ENCODE measurements at regions not wholly inside any gene's neighbourhood (a gene's known extent, or its start where the extent isn't known, plus 50 kb on each side); places are given as distances from the start of the nearest gene placed in this dataset.

DNA sequence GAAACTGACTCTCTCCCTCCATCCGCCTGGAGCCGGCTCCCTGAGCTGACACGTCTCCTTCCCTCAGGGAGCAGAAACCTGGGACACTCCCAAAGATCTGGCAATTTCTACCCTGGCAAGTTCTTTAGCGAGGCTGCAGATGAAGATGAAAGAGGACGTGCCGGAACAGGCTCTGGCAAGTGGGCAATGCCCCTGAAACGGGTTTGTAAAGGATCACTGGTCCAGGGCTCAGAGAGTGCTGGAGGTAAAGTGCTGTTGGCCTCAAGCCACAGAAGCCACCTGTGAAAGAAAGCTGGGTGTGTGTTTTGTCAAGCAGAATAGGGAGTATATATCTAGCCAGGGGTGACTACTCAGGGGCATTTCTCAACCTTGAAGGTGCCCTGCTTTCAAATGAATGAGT lies 131.4 kb upstream of the ATP6AP2 start:
- DNase-seq = no peak

- no peak for DNase-seq
Measured at GRCh38 chrX:40448793-40449192, 132.0 kb upstream of the ATP6AP2 start.

- DNase-seq = no peak
Measured at GRCh38 chrX:40446921-40447320, 133.8 kb upstream of the ATP6AP2 start.

GRCh38 chrX:40445691-40446090 lies 135.1 kb upstream of the ATP6AP2 start:
- DNase-seq = no peak

GRCh38 chrX:40444798-40445496 lies 135.8 kb upstream of the ATP6AP2 start:
- DNase-seq = no peak

DNA sequence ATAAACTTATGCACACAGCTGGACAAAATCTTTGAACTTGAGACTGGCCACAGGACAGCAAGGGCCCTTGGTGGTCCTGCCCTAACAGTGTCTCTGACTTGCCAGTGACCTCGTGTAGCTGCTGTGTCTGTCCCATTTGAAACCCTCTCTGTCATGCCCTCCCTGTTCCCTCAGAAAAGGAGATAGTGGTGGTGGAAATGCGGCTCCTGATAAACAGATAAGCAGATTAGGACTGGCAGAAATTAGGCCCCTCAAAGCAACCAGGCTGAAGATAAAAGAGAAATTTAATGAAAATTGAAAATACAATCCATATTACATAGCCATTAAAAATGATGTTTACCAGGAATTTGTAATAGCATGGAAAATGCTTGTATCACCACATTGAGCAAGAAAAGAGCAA lies 136.6 kb upstream of the ATP6AP2 start:
- DNase-seq = no peak

DNA sequence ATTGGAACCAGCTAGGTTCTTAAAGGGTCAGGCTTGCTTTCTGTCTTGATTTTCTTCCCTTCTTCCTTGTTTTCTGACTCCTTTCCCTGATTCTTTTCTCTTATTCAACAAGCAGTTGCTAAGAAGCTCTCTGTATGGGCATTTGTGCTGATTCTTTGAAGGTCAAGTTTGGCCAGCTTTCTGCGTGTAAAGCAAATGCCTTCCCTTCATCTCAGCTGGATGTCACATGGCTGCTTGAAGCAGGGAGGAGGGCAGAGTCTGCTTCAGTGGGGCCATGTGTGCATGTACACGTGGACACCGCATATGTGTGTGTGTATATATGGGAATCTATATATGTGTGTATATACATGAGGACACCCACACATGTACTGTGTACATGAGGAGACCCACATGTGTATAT lies 139.9 kb upstream of the ATP6AP2 start:
- DNase-seq = no peak

DNA sequence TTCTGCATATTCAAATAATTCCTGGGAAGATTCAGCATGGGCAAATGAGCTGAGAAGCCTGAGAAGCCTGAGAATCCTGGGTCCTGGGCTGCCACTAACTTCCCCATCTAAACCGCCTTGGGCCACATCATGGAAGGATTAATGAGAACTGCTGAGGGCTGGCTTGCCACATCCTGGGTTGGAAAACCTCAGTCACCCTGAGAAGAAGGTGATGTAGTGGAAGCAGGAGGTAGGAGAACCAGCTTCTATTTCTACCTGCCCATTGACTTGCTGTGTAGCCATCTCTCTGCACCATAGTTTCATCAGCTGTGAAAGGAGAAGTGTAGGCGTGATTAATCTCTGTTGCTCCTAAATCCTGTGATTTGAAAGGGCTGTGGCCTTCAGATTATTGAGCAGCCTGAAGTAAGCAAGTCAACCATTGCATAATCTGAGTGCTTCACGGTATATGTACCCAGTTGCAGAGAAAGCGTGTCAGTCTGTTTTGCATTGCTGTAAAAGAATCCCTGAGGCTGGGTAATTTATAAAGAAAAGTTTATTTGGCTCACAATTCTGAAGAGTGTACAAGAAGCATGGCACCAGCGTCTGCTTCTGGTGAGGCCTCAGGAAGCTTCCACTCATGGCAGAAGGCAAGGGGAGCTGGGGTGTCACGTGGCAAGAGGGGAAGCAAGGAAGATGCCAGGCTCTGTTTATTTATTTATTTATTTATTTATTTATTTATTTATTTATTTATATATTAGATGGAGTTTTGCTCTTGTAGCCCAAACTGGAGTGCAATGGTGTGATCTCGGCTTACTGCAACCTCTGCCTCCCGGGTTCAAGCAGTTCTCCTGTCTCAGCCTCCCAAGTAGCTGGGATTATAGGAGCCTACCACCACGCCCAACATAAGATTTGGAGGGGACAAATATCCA lies 140.9 kb upstream of the ATP6AP2 start:
- DNase-seq = no peak

- no peak for DNase-seq
Measured at GRCh38 chrX:40437348-40437747, 143.4 kb upstream of the ATP6AP2 start.

DNA sequence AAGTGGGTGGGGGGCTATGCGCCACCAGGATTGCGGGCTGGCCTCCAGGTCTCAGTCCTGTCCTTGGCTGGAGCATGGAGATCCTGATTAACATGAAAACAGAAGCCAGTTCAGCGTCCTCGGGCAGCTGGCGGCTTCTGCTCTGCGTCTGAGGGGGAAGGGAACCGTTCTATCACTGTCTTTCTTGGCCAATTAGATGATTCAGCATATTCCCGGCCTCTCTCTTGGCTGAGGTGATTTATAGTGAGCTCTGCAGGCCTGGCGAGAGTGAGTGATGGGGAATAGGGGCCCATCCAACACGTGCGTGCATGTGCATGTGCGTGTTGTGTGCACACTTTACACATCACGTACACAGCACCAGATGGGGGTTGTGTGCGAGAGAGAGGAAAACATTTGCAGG lies 145.8 kb upstream of the ATP6AP2 start:
- DNase-seq = no peak

- no peak for DNase-seq
Measured at GRCh38 chrX:40434443-40434842, 146.3 kb upstream of the ATP6AP2 start.

GRCh38 chrX:40433160-40433559 lies 147.6 kb upstream of the ATP6AP2 start:
- DNase-seq = no peak

DNA sequence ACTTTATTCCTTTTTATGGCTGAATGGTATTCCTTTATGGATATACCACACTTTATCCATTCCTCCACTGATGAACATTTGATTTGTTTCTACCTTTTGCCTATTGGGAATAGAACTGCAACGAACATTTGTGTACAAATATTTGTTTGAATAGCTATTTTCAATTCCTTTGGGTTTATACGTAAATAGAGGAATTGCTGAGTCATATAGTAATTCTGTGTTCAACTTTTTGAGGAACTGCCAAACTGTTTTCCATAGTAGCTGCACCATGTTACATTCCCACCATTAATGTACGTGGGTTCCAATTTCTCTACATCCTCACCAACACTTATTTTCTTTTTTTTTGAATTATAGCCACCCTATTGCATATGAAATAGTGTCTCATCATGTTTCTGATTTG lies 156.5 kb upstream of the ATP6AP2 start:
- DNase-seq = no peak

DNA sequence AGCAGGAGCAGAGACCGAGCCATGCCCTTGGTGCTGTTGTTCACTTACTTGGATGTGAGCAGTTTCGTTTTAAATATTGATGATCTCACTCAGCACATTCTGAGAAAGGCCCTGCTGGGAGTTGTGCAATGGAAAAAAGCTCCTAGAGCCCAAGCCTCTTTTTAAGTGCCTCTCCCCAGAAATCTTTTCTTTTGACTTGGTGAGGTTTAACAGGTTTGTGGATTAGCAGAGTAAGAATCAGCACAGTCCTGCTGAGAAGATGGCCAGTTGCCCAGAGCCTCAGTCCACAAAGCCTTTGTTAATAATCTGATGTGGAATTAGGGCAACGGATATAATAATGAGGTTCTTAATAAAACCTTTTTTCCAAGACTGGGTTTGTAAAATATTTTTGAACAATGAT lies 157.5 kb upstream of the ATP6AP2 start:
- DNase-seq = no peak

- DNase-seq = no peak
Measured at GRCh38 chrX:40422021-40422420, 158.7 kb upstream of the ATP6AP2 start.

DNA sequence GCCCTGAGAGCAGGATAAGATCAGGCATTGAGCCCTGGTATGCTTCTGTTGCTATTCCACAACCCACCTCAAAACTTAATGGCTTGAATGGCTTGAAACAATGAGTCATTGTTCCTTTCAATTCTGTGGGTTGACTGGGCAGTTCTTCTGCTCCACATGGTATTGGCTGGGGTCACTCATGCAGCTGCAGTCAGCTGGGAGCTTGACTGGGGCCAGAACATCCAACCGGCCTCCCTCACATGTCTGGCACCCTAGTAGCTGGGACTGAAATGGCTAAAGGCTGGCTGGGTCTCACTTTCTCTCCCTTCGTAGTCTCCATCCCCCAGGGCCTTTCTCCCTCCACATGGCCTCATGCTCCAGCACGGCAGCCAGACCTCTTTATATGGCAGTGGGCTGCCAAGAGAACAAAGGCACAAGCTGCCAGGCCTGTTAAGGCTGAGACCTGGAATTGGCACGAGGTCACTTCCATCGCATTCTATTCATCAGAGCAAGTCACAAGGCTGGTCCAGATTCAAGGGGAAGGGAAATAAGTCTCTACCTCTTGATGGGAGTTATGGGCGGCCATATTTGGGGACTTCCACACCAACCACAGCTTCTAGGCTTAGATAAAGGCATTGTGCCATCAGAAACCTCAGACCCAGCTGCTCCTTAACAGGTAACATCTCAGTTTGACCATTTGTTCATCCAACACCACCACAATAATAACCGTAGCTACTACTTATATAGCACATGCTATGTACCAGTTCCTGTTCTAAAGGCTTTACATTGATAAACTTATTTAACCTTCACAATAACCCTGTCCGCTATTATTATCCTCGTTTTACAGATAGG lies 159.7 kb upstream of the ATP6AP2 start:
- DNase-seq = no peak

- no peak for DNase-seq
Measured at GRCh38 chrX:40418813-40419195, 162.0 kb upstream of the ATP6AP2 start.

- DNase-seq = no peak
Measured at GRCh38 chrX:40418146-40418812, 162.5 kb upstream of the ATP6AP2 start.

GRCh38 chrX:40415675-40416074 lies 165.1 kb upstream of the ATP6AP2 start:
- DNase-seq = no peak

GRCh38 chrX:40414335-40414734 lies 166.4 kb upstream of the ATP6AP2 start:
- no peak for DNase-seq

DNA sequence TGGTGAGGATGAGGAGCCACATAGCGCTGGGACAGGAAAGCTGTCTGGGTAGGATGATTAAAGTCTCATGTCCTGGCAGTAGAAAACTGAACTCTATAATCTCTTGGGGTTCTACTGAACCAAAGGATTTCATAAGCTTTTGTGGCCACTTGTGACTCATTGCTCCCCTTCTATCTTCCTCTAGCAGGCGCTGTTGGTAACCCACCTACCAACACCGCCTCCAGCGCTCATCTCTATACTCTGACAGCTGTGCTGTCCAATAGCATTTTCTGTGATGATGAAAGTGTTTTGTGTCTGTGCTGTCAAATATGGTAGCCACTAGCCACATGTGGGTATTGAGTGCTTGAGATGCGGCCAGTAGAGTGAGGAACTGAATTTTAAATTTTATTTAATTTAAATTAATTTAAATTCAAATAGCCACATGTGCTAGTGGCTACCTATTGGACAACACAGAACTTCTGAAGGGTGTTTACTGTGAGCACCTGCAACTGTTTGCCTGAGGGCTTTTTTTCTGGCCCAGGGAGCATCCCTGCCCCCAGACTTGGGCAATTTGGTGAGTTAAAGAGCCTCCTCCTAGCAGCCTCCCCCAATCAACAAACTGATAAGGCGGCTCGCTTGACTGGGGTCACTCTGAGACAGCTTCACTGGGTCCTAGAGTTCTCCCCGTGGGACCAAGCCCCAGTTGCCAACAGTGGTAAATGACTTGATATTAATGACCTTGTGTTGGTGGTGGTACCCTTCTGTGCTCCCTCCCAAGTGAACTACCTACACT lies 169.2 kb upstream of the ATP6AP2 start:
- DNase-seq = no peak

DNA sequence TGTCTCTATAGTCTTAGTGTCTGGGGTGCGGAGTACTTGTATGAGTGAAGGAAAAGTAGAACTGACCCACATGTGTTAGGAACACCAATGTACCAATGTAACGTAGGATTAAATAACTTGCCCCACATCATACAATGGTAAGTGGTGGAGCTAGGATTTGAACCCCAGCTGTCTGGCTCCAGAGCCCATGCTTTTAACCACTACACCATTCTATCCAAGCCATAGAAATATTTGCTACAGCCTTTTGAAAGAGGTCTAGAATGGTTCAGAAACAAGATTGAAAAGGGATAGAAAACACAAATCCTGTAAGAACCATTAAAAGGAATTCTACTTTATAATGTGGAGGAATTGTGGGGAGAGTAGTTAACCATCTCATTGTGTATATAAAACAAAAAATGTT lies 169.9 kb upstream of the ATP6AP2 start:
- no peak for DNase-seq
